HG03457 (cell line): ENCODE measurements at regions not wholly inside any gene's neighbourhood (a gene's known extent, or its start where the extent isn't known, plus 50 kb on each side); places are given as distances from the start of the nearest gene placed in this dataset.

ENCODE experiments used
- ATAC-seq: cut with Tn5 transposase; IDR thresholded peaks from one replicate; pipeline ENCODE4 v1.9.1; 2021; ENCODE audit warnings: moderate number of reproducible peaks; ENCODE audit not compliant: unreplicated experiment

DNA sequence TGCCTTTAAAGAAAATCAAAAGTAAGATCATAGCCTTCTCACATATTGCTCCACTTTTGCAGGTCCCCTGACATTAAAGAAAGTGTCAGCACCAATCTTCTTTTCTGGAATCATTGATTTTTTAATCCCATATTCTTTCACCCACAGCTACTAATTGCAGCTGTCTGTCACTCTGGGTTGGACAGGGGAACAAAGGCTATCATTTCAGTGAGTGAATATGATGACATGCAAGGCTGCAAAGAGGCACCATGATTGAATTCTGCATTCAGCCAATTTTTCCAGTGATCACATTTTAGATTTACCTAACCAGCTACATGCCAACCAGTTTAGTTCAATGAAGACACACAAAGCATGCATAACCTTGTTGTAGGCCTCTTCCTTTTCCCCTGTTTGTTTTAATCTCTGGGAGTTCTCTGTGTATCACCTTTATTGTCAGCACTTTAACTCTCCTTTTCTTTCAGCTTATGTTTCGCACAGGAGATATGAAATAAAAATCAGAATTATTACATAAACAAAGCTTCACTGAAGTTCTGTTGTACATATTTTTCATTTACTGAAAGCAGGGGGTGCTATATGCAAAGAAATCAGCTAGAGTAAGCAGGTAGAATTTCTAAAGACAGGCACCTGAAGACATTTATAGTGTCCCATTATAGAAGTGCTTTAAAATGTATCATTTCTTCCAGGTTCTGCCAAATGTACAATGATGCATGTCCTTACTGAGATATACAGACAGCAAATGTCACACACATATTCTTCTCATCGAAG is 584.8 kb downstream of the PLA2G4A start:
- no peak for ATAC-seq

DNA sequence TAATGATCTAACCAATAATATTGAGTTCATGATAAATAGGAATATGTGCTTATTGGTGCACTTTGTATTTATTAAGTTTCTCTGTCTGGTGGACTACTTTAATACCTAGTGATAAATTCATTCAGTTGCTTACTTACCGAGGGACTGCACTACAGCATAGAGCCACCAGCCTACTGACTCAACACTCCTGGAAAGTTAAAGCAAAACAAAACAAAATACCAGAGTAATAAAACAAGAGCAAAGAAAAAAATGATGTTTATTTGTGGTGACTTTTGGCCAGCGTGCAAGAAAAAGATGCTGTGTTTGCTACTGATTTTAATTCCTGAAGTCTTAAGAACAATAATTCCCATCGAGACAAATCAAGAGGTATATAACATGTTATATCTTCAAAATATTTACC is 586.3 kb downstream of the PLA2G4A start:
- no peak for ATAC-seq

DNA sequence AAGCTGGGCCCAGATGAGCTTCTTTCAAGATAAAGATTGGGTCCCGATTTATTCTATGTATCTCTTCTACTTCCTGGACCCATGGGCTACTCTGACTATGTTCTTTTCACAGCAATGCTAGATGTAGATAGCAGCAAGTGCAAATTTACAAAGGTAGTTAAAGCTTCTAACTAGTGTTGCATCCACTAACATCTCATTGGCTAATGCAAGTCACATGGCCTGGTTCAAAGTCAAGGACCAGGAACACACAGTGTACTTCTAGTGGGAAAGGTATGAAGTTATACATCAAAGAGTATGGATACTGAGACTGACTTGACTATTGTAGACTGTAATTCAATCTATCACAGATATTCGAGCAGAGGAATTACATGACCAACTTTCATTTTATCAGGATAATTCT is 588.8 kb downstream of the PLA2G4A start:
- no peak for ATAC-seq

DNA sequence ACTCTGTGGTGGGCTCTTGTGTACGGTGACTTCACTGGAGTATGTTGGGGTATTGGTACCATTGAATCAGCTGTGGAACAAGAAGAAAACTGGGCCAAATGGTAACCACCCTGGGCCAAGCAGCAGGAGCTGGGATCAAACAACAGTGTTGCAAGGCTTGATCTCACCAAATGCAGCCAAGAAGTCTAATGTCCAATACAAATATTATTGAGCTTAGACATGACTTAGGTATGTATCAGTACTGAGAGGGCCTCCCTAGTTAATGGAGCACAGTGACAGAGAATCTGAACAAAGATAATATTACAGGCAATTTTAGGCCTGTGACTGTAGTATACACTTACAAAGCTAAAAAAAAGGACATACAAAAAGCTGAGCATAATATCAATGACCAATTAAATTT is 604.8 kb downstream of the PLA2G4A start:
- ATAC-seq = no peak

DNA sequence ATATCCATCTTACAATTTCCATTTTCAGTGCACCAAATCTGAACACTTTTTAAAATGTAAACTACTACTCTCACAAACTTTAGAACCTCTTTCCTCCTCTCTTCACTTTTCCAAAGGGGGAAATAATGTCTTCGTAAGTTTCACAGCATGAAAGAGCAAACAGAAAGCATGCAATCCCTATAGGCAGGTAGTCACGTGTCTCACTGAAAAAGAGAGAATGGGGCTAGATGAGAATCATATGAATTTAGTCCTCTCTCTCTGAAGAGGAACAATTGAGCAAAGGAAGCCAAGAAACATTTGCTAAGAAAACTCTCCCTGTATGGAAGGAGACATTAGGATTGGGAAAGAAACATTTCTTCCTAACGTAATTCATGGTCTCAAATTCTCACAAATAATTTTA is 613.9 kb downstream of the PLA2G4A start:
- ATAC-seq = no peak

DNA sequence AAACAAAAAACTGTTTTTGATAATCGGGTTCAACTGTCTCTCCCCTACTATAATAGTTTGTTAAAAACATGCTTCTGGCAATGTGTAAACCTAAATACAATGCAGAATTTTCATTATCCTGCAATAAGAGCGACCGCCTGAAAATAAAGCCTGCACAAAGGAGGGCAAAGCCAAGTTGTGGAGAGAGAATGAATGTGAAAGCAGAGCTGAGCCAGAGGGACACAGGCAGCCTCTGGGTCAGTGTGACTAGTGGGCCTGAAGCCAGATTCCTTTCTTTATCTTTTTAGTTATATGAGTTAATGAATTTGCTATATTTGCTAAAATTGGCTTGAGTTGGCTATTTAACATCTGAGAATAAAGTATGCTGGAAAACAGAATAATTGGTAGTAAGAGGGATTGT is 615.2 kb downstream of the PLA2G4A start:
- no peak for ATAC-seq

DNA sequence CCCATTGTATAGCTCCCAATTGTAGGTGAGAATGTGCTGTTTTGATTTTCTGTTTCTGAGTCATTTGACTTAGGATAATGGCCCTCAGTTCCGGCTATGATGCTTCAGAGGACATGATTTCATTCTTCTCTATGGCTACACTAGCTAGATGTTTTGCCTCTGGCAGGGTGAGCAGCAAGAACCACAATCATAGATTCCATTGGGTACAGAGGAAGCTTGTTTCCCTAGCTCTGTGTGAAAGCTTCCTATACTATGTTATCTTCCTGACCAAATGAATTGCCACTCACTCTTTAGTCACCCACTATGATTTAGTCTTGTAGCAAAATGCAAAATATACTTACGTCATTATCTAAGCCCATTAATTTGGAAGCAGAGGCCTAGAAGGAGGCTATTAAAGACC is 616.3 kb downstream of the PLA2G4A start:
- ATAC-seq = no peak

DNA sequence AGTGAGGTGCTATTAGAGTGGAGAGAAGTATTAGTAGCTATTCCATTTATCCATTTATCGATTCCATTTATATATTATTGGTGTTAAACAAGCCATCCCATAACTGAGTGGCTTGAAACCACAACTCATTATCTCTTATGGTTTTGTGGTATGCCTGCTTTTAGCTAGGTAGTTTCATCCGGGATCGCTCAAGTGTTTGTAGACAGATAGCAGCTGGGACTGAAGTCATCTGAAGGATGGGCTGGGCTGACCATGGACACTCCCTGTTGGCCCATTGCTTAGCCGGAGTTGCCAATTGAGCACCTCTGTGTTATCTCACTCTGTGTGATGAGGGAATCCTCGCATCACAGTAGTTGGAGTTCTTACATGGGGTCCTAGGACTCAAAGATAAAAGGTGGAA is 622.5 kb downstream of the PLA2G4A start:
- no peak for ATAC-seq

DNA sequence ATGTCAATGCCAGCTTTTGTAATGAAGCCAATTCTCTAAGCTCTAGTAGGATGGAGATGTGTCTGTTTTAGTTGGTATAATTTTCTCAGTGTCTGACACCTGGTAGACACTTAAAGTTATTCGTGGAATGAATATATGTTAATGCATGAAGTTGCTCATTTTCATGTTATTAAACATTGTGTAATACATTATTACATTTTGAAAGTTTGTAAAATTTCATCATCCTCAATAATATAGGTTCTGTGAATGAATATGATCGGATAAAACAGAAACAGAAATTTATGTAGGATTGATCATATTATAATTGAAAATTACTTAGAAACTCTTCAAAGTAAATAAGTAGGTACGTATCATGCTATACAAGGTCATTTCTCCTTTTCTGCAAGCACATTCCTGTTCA is 625.3 kb downstream of the PLA2G4A start:
- ATAC-seq = no peak

DNA sequence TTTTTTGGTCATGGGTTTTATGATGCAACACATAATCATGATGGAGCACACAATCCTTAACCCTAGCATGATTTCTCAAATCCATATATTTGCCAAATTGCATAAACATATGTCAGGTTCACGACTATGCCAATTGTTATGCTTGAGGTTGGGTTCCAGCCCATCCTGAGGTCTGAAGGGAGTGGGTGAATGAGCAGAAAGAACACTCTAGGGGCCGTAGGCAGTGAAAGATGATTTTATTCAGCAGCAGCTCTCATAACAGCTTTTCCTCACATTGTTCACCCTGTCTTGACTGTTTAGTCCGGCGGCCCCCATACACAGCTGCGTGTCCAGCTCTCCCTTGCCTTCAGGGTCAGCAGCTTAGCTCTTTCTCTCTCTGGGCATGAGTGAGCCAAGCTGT is 627.7 kb downstream of the PLA2G4A start:
- no peak for ATAC-seq

DNA sequence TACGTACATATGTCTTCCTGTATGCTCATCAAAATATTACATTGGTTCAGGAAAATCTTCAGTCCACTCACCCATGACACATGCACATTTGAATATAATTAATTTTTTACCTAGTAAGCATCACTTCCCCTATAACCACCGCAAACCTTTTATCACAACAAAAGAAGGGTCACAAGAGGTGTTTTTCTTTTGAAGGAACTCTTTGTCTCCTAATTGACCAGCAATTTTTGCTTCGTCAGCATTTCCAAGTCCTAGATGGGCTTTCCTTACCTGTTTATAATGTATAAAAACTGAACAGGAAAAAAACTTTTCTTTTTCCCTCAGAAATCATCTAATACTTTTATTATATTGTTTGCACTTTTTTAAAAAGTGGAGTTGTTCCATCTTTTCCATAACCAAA is 631.3 kb downstream of the PLA2G4A start:
- no peak for ATAC-seq

DNA sequence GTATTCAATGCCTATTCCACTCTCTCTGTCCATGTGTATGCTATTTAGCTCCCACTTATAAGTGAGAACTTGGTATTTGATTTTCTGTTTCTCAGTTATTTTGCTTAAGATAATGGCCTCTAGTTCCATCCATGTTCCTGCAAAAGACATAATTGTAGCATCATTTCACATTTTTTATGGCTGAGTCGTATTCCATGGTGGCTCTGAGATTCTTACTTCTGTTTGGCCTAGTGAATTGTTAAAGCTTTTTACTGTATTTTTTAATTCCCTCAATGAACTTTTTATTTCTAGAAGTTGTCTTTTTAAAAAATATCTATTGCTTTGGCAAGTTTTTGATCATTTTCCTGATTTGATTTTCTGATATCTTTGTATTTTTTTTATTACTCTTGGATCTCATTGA is 635.6 kb downstream of the PLA2G4A start:
- no peak for ATAC-seq

DNA sequence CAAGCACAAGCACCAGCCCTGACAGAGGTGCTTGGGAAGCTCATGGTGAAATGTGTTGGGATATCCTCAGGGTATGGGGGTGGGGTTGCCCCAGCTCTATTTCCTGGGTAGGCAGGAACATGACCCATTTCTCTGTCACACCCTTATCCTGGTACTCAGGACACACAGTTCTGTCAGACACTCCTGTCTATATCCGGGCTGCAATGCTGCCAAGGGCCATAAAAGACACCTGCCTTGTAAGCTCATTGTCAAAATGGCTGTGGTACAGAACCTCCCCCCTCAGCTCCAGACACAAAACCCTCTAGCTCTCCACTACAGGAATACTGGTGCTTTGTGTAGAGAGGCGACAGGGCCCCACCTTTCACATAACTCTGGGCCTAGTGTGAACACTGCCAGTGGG is 636.7 kb downstream of the PLA2G4A start:
- ATAC-seq = no peak

DNA sequence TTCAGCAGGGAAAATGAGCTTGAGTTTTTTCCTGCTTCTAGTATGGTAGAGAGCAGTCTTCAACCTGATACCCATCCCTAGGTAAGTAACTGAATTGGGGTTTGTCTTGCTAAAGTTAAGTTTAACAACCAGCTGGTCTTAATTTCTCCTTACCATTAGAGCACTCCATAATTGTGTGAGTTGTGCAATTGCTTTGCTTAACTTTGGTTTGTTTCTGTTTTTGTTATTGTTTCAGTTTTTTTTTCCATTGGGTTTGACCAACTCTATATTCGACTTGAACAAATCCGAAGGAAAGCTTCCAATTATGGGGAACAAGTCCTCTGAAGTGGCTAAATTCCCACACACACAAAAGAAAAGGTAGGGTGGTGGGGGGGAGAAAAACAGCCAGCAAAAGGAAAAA is 641.1 kb downstream of the PLA2G4A start:
- ATAC-seq = no peak

DNA sequence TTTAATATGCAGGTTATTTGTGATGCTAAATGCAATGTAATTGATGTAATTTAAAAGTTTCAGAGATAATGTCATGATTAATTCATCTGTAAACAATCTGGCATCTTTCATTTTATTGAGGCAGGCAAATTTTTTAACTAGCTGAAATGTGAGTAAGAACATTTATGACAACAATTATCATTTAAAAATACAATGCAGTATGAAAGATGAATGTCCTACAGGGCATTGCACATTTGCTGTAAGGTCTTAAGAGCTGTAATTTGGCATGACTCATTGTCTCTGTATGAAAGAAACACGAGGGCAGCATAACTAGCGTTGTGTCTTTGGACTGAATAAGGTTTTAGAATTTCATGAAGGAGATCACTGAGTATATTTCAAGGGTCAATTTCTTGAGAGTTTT is 642.8 kb downstream of the PLA2G4A start:
- no peak for ATAC-seq

DNA sequence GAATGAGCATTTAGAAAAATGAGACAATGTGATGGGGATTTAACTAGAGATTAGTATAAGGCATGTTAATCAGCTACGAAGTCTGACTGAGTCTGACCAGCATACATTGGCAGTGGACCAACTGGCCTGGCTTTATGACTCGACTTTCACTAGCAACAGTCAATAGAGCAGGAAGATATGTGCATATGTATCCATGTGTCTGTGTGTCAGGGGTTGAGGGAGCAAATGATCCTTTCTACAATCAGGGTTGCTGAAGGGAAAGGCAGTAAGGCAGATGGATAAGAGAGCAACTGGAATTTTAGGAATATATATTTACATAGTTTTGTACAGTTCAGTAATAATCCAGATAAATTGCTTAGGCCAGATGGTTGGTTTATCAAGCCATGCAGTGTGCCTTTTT is 645.6 kb downstream of the PLA2G4A start:
- ATAC-seq = no peak

DNA sequence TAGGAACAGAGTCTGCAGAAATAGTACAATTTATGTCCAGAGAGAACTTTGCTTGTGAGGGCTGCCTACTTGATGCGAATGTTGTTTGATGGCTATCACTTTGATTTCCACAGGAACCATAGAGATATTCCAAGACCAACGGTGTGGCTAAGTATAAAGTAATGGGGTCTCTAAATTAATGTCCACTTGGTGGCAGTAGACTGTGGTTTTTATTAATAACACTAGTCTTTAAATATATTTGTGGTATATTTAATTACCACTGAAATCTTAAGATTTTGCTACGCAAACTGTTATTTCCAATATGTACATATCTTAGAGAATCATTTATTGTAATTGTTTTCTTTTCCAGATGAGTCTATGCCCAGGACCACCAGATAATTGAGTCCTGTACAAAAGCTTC is 647.9 kb downstream of the PLA2G4A start:
- no peak for ATAC-seq

DNA sequence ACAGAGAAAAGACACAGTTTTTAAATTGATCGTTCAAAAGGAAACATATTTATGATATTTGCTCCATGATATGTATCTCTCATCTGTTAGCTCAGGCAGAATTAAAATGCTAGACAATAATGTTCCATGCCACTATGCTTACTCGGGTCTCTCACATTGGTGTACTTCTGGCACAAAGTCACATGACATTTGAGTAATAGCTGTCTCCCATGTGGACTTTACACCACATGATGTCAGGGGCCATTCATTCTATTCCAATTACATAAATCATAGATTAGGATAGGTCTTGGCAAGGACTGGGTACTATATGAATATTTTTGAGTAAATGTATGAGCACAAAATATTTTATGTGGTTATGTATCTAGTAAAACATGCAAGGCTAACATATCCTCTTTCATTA is 648.4 kb downstream of the PLA2G4A start:
- ATAC-seq = no peak

DNA sequence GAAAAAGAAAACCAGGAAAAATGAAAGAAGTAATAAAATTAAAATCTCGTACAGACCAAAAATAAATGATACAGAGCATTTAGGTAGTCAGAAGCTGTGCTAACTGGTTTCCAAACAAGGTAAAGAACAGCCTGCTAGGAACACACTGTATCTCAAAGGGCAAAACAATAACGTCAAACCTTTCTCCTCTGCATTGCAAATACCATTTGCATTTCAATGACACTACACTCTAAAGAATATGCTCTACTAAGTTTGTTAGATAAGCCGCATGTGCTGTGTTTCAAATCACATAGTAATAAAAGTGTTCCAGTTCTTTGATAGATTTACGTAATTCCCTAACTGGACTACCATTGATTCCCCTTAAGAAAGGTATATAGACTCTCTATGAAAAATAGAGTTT is 648.8 kb downstream of the PLA2G4A start:
- no peak for ATAC-seq

DNA sequence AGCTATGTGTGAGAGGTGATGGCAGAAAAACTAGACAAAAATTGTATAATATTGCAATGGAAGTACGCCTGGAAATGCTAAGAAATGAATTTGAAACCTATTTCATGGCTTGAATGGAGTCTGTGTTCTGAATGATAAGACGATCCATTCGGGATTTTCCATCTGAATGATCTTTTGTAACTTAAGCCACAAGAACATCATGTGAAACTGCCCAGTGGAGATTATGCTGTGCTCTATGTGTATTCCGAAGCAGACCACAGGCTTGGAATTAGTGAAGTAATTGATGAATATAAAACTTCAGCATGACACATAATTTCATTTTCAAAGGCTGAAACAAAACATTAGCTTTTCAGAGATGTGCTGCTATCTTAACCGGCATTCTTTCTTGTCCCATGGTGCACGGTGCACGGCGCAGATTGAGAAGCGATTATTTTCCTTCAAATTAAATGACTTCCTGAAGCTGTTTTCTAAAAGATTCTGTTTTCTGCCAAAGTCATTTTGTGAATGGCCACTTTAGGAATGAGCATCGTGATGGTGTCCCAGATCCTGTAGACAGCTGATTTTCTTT is 652.9 kb downstream of the PLA2G4A start:
- ATAC-seq = no peak

DNA sequence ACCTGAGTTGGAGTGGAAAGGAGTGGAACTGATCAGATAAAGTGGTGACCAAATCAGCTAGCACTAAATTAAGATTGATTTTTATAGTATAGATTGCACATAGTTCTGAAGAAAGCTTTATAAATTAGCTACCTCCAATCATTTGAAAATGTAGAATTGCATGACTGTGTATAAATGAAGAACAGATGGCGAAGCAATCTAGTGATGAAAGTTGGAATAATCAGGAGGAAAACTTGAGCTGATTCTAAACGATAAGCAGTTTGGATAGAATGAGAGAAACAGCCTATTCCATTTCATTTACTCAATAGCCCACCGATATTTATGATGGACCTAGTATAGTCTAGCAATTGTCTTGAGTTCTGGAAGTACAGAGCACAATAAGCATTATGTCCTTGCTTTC is 661.5 kb downstream of the PLA2G4A start:
- ATAC-seq = no peak

DNA sequence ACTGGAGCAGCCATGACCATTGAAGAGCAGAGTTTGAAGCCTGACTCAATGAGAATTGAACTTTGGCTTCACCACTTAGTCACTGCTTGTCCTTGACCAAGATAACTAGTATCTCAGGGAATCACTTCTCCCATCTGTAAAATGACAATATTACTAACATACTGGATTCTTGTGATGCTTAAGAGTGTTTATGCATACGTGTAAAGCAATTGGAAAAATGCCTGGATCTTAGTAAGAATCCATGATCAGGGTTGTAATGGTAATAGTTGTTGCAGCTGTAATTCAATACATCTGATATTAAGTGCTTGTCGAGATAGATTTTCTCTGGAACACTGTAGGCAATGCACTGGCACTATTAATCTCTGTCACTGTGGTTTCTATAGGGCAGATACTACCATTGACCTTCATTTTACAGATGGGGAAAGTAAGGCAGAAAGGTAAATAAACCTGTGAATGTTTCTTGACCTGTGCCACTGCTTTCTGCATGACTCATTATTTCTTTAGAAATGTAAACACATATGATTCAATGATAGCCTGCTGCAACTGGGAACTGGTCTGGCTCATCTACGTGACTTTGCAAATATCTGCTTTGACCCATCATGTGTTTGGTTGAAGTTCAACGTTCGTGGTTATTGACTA is 662.5 kb downstream of the PLA2G4A start:
- ATAC-seq = no peak

DNA sequence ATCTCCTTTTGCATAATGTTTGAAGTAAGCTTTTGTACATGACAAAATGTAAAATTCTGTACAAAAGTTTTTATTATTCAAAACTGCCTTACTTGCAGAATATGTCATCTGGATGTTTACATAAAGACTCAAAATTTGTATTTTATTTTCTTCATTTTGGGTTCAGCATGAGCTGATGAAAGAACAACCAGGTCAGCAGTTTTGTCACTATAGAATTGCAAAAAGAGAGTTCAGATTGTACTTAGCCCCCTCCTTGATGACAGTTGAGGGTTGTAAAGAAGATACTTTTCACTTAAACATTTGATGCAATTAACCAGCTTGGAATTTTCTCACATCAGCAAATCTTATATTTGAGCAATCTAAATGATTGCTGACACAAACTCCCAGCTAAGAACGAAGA is 669.3 kb downstream of the PLA2G4A start:
- no peak for ATAC-seq
